Stimulated activated CD8-positive, alpha-beta memory T cell treated with anti-CD3 and anti-CD28 coated beads, Interleukin-2, amount 100 ng/mL, for 48 hours (primary cell): ENCODE measurements at regions not wholly inside any gene's neighbourhood (a gene's known extent, or its start where the extent isn't known, plus 50 kb on each side); places are given as distances from the start of the nearest gene placed in this dataset.

ENCODE experiments used
- DNase-seq, 2 donors: peaks; one replicate each; pipeline ENCODE4 v3.0.0-alpha.2; 2020; ENCODE audit warnings: low read depth in 2 of 2

DNA sequence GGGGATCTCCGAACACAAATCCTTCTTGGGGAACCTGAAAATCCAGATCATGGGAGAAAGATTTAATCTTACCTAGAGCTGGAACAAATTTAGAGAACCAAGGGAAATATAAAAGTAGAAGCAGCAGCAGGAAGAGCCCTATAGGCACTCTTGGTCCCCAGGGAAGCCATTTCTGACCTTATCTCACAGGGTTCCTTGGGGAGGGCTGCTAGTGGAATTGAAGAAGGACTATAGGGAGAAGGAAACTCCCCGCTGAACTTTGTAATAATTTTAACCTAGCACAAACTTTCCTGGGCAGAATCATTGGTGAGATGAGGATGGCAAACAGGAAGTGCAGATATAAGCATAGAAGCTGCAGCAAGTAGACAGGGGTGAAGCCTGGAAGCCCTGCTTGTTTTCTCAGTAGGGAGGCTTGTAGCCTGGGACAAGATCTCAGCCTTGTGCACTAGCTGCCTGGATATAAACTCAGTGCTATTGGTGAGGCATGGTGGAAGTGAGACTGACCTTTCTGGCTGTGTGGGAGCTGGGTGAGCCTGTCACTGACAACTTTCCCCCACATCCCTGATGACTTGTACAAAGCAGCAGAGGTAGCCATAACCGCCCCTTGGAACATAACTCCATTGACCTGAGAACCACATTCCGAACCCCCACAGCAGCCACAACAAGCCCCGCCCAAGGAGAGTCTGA lies 343.0 kb upstream of the TGFBR2 start:
- no peak for DNase-seq

GRCh38 chr3:30263925-30264313 lies 342.5 kb upstream of the TGFBR2 start:
- no peak for DNase-seq

GRCh38 chr3:30266524-30266923 lies 339.9 kb upstream of the TGFBR2 start:
- DNase-seq, result no peak

GRCh38 chr3:30268288-30268687 lies 338.1 kb upstream of the TGFBR2 start:
- no peak for DNase-seq

DNA sequence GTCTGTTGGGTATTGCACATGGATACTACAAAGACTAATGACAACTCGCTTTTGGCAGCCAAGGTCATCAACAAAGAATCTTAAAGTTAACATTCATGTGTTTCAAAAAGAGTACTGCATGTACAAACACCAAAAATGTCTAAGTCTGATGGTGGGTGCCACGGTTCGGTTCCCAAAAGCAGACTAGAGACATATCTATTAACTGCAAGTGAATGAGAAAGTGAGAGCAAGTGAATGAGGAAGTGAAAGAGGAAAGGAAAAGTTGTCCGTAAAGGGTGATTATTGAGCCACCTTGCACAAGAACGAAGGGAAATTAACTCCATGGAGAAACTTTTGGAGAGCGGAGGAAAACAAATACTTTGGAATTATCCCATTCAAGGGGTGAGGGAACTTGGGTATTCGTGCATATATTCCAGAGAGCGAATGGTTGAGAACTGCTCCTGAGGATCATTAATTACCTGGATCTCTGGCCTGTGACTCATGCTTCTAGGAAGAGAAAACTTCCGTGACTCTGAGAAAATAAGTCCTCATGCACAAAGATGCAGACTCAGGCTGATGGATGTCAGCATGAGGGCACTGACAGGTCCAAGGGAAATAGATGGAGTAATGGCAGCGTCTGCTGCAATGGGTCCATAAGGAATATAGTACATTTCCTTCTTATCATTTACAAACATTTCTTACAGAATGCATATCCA lies 336.5 kb upstream of the TGFBR2 start:
- no peak for DNase-seq

- DNase-seq, result no peak
Observed at GRCh38 chr3:30271781-30272180, 334.6 kb upstream of the TGFBR2 start.

DNA sequence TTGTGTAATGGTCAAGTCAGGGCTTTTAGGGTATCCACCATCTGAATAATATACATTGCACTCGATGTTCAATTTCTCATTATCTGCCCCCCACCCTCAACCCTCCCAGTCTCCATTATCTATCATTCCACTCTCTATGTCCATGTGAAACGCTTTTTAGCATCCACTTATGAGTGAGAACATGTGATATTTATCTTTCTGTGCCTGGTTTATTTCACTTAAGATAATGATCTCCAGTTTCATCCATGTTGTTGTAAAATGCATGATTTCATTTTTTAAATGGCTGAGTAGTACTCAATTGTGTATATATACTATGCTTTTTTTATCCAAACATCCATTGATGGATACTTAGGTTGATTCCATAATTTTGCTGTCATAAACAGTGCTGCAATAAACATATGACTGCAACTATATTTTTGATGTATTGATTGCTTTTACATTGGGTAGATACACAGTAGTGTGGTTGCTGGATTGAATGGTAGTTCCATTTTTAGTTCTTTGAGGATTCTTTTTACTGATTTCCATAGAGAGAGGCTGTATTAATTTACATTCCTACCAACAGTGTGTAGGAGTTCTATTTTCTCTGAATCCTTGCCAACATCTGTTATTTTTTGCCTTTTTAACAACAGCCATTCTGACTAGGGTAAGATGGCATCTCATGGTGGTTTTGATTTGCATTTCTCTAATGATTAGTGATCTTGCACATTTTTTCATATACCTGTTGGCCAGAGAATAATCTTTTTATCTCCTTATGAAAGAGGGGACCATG lies 332.9 kb upstream of the TGFBR2 start:
- DNase-seq, result no peak

- no peak for DNase-seq
Observed at GRCh38 chr3:30277494-30277893, 328.9 kb upstream of the TGFBR2 start.

DNA sequence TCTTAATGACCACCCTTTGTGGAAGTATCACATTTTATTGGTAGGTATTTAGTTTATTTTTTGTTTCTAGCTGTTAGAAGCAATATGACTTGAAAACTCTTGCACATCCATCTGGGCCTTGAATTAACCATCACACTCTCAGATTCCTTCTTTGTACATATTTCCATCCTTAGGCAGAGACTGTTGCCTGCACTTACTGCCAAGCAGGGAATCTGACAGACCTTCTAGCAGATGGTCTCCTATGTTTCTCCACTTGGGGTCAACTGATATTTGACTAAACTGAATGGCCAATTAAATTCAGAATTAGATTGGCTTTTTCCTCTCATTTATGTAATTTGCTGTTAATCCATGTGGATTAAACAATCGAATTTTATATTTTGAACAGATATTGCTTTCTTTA lies 324.9 kb upstream of the TGFBR2 start:
- DNase-seq, result no peak

DNA sequence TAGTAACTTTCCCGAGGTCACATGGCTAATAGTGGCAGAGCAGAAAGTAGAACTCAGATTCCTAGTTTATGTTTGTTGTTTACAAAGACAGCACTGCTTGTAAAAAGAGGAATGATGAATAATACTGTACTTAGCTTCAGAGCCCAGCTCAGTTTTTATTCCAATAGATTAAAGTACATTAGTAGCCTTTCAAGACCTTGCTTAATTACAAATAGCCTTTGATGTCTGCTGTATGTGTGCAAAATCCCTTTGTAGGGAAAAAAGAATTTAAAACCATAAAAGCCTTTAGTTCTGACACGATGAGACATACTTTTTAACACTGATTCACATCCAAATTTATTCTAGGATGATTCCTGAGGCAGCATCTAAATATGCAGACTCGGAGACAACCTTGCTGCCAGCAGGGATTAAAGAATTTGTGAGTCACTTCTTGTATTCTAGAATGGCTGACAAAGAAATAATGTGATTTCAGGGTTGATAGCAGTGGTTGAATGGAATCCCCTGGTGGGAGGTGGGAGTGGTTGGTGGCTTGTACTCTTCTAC lies 324.2 kb upstream of the TGFBR2 start:
- no peak for DNase-seq

DNA sequence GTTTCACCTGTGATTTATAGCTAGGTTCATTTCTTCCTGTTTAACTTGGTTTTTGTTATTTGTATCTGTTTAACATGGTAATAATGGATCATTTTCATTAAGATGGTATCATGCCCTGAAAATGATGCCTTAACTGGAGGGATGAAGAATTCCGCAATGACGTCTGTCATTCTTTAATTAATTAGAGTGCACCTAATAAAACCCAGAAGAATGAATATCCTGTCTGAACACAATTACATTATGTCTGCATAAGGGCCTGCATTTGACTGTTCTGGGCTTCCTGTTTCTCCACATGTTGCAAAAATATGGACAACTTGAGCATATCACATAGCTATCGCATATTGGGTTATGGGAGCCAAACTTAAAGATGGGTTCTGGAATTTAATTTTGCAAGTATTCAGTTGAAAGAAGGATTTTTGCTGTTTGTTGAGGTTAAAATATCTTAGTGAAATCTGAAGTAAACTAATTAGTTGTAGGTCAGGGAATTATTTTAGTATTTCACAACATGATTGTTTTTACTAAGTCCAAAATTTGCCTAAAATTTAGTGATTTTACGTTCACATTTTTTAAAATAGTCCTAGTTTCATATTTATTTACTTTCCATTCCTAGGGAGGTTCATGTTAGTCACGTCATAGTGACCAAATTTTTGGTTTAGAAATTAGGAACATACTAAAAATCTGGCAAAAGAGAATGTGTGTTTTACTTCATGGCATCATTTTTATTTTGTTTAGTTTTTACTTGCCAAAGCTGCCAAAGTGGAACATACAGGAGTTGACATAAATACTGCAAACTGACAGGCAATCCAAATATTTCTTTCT lies 321.0 kb upstream of the TGFBR2 start:
- DNase-seq, result no peak

DNA sequence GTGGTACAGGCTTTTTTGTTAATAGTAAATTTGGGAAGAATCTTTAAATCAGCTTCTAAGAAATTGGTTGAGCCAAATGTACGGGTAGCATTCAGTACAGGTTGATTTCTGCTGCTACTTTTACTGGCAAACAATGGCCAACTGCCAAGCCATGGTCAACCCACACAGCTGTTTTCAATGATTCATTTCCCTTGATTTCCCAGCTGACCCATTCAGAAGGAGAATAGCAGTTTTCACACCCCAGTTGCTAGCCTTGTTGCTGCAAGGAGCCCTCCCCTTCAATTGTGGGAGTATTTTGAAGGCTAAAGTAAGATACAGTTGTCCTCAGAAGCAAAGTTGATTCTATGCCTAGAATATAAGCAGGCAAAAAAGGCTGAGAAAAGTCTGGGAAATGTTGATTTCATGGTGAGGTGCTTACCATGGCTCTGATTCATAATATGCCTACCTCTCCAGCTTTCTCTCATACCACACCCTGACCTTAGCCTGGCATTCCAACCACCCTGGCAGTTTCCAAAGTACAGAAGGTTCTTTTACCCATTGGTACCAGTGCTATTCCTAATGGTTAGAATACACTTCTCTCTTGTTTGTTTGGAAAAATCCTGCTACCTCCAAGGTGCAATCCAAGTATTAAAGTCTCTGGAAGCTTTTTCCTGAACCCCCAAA lies 320.3 kb upstream of the TGFBR2 start:
- DNase-seq, result peak in 1 of 2 donors; percentile 3

- DNase-seq, result no peak
Observed at GRCh38 chr3:30286811-30287210, 319.6 kb upstream of the TGFBR2 start.

DNA sequence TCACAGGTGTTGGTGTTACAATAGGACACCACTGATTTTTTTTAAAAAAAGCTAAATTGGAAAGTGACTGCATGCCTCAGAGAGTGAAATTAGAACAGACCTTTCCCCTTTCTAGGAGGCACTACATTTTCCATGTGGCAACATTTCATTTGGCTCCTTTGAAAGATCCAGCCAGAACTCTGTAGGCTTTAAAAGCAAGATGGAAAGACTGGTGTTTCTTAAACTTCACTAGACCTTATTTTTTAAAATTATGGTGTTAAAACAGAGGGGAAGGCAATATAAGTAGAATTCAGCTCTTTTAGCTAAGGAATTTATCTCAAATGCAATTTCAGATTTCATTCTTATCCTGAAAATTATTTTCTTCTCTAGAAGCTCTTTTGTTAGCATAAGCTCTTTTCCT lies 317.6 kb upstream of the TGFBR2 start:
- DNase-seq, result no peak

- DNase-seq, result no peak
Observed at GRCh38 chr3:30289324-30289723, 317.1 kb upstream of the TGFBR2 start.

- no peak for DNase-seq
Observed at GRCh38 chr3:30289766-30290165, 316.6 kb upstream of the TGFBR2 start.

DNA sequence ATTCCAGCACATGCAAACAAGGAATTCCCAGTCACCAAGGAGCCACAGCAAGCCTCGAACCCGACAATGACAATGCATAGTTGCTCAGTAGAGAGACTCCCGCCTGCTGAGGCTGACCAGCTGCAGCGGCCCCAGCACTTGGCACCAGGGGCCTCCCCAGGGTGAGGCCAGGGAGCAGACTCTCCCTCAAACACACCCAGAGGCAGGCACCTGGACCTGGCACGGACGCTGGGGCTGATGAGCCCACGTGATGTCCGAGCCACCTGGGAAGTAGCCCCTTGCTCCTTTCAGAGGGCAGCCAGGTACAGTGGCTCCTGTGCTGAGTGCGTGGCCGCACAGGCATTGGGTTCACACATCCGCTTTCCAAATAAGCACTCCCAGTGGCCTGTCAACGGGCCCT lies 315.9 kb upstream of the TGFBR2 start:
- no peak for DNase-seq

- DNase-seq, result no peak
Observed at GRCh38 chr3:30292192-30292893, 314.1 kb upstream of the TGFBR2 start.

GRCh38 chr3:30293621-30294240 lies 312.7 kb upstream of the TGFBR2 start:
- DNase-seq, result no peak

- no peak for DNase-seq
Observed at GRCh38 chr3:30294241-30294667, 312.1 kb upstream of the TGFBR2 start.
